Stimulated activated CD8-positive, alpha-beta memory T cell treated with anti-CD3 and anti-CD28 coated beads, Interleukin-4, amount 100 ng/mL, for 48 hours (primary cell): ENCODE measurements at regions not wholly inside any gene's neighbourhood (a gene's known extent, or its start where the extent isn't known, plus 50 kb on each side); places are given as distances from the start of the nearest gene placed in this dataset.
"Not testable (repeated sequence)": the region's sequence is repeated elsewhere in the genome, so short reads cannot be mapped to it uniquely, and the experiment has no call there.

ENCODE experiments used
- DNase-seq: peaks from one replicate; pipeline ENCODE4 v3.0.0-alpha.2; 2020

- DNase-seq = no peak
Measured at GRCh38 chr11:41519696-41520095, 60.2 kb upstream of the LRRC4C start.

GRCh38 chr11:41522391-41522790, 62.9 kb upstream of the LRRC4C start:
- no peak for DNase-seq

GRCh38 chr11:41522899-41523672, 63.6 kb upstream of the LRRC4C start:
- DNase-seq = no peak

- no peak for DNase-seq
Measured at GRCh38 chr11:41527530-41527929, 68.1 kb upstream of the LRRC4C start.

GRCh38 chr11:41532413-41532812, 73.0 kb upstream of the LRRC4C start:
- DNase-seq = no peak

- no peak for DNase-seq
Measured at GRCh38 chr11:41533761-41534160, 74.3 kb upstream of the LRRC4C start.

- DNase-seq = no peak
Measured at GRCh38 chr11:41534391-41534790, 74.9 kb upstream of the LRRC4C start.

GRCh38 chr11:41534861-41535260, 75.4 kb upstream of the LRRC4C start:
- no peak for DNase-seq

- DNase-seq = no peak
Measured at GRCh38 chr11:41536021-41536568, 76.6 kb upstream of the LRRC4C start.

GRCh38 chr11:41544902-41545301, 85.5 kb upstream of the LRRC4C start:
- DNase-seq = not testable (repeated sequence)

- DNase-seq = no peak
Measured at GRCh38 chr11:41578421-41579051, 119.1 kb upstream of the LRRC4C start.

- DNase-seq = no peak
Measured at GRCh38 chr11:41579546-41579945, 120.1 kb upstream of the LRRC4C start.

- DNase-seq = no peak
Measured at GRCh38 chr11:41609511-41609910, 150.1 kb upstream of the LRRC4C start.

GRCh38 chr11:41612415-41612814, 153.0 kb upstream of the LRRC4C start:
- DNase-seq = no peak

- no peak for DNase-seq
Measured at GRCh38 chr11:41613326-41613725, 153.9 kb upstream of the LRRC4C start.

- DNase-seq = no peak
Measured at GRCh38 chr11:41622707-41623359, 163.4 kb upstream of the LRRC4C start.

- DNase-seq = no peak
Measured at GRCh38 chr11:41659985-41660384, 200.5 kb upstream of the LRRC4C start.

GRCh38 chr11:41660585-41660984, 201.1 kb upstream of the LRRC4C start:
- DNase-seq = no peak

GRCh38 chr11:41665441-41666360, 206.2 kb upstream of the LRRC4C start:
- no peak for DNase-seq

GRCh38 chr11:41666951-41667653, 207.7 kb upstream of the LRRC4C start:
- DNase-seq = no peak

GRCh38 chr11:41675205-41675604, 215.8 kb upstream of the LRRC4C start:
- no peak for DNase-seq

GRCh38 chr11:41713030-41713429, 253.6 kb upstream of the LRRC4C start:
- DNase-seq = no peak
